ENCODE measurements at regions not wholly inside any gene's neighbourhood (a gene's known extent, or its start where the extent isn't known, plus 50 kb on each side); places are given as distances from the start of the nearest gene placed in this dataset.
"Not testable (repeated sequence)": the region's sequence is repeated elsewhere in the genome, so short reads cannot be mapped to it uniquely, and the experiment has no call there.

DNA sequence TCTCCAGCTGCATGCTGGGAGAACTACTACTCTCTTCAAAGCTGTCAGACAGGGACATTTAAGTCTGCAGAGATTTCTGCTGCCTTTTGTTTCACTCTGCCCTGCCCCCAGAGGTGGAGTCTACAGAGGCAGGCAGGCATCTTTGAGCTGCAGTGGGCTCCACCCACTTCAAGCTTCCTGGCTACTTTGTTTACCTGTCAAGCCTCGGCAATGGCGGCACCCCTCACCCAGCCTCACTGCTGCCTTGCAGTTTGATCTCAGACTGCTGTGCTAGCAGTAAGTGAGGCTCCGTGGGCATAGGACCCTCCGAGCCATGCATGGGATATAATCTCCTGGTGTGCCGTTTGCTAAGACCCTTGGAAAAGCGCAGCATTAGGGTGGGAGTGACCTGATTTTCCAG, 61.7 kb downstream of the DMRTA1 start:
- CTCF ChIA-PET; H3K36me3 Mint-ChIP-seq (ENCODE audit: low read depth); H3K4me1 Mint-ChIP-seq (ENCODE audit: low read depth); DNase-seq; H3K27me3 Mint-ChIP-seq (ENCODE audit: low read depth); intact Hi-C loops (cut with micrococcal nuclease); H3K9me3 Mint-ChIP-seq; H3K27ac Mint-ChIP-seq; H3K4me3 Mint-ChIP-seq: not testable (repeated sequence)

GRCh38 chr9:22508790-22509189, 62.2 kb downstream of the DMRTA1 start:
- H3K4me3 Mint-ChIP-seq, result no peak overlapping the region
- no peaks in the 10 kb centered on the region for H3K4me1 Mint-ChIP-seq (ENCODE audit: low read depth)
- no peaks in the 10 kb centered on the region for H3K9me3 Mint-ChIP-seq
- CTCF ChIA-PET, result no interaction called here
- no peak for DNase-seq
- H3K27ac Mint-ChIP-seq, result no peak overlapping the region
- intact Hi-C loops (cut with micrococcal nuclease), result no loop called here
- H3K27me3 Mint-ChIP-seq (ENCODE audit: low read depth), result no peaks in the 10 kb centered on the region
- no peaks in the 10 kb centered on the region for H3K36me3 Mint-ChIP-seq (ENCODE audit: low read depth)

GRCh38 chr9:22512495-22512894, 65.9 kb downstream of the DMRTA1 start:
- intact Hi-C loops (cut with micrococcal nuclease), result no loop called here
- Mint-ChIP-seq H3K27me3 (ENCODE audit: low read depth) (no peaks in the 10 kb centered on the region), H3K4me3 (no peak overlapping the region)

DNA sequence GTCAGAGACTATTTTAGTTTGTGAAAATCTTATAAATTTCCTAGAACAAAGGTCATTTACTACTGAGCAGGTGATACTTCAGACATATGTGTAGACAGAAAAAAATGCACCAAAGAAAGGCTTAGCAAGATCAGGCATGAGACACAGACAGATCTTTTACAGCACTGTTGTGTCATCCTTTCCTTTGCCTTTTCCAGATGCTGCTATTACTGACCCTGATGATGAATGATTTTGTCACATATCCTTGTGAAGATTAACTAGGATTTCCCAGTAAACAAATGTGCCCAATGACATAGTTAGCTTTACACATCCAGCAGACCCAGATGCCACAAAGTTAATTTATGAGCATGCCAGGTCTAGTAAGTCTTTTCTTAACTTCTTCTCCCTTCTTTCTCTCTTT, 68.2 kb downstream of the DMRTA1 start:
- CTCF ChIA-PET, result interaction anchor here (0.7 kb wide), 1 partner anchor 383 kb away, joined by 3 read pairs; no protein-coding TSS in a partner anchor
- Mint-ChIP-seq H3K36me3 (ENCODE audit: low read depth) (no peaks in the 10 kb centered on the region), H3K9me3 (no peaks in the 10 kb centered on the region), H3K4me3 (no peak overlapping the region), H3K4me1 (ENCODE audit: low read depth) (no peaks in the 10 kb centered on the region), H3K27me3 (ENCODE audit: low read depth) (no peaks in the 10 kb centered on the region), H3K27ac (no peak overlapping the region)
- no peak for DNase-seq
- intact Hi-C loops (cut with micrococcal nuclease), result no loop called here

More at GRCh38 chr9:22512495-22512894, 65.9 kb downstream of the DMRTA1 start:
- H3K27ac Mint-ChIP-seq, result no peak overlapping the region
- CTCF ChIA-PET, result no interaction called here
- DNase-seq, result no peak
- H3K4me1 Mint-ChIP-seq (ENCODE audit: low read depth), result no peaks in the 10 kb centered on the region
- H3K9me3 Mint-ChIP-seq, result no peaks in the 10 kb centered on the region
- H3K36me3 Mint-ChIP-seq (ENCODE audit: low read depth), result no peaks in the 10 kb centered on the region

DNA sequence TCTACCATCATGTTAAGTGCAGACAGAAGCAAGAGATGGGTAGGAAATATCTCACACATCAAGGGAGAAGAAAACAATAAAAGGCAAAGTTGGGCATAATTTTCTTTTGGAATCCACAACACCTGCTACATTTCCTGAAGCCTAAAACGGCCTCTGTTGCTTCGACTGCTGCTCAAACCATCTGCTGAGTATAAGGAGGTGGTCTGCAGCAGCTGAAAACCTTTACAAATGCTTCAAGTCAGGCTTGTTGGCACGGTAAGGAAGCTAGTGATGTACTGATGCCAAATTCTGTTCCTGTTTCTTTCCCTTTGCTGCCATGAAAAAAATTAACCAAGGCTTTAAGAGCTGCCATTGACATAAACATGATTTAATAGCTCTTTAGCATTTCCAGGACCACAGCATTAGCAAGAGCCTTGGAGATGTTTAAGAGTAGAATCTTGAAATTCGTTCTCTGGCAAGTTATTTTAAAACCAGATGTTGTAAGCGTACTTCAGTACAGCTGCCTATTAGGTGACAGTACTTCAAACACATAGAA, 75.6 kb downstream of the DMRTA1 start:
- CTCF ChIA-PET, result no interaction called here
- no peak for DNase-seq
- no peaks in the 10 kb centered on the region for H3K36me3 Mint-ChIP-seq (ENCODE audit: low read depth)
- intact Hi-C loops (cut with micrococcal nuclease), result loop anchor here (10.0 kb wide), 1 partner anchor 973 kb away; no protein-coding TSS in a partner anchor
- no peaks in the 10 kb centered on the region for H3K9me3 Mint-ChIP-seq
- no peaks in the 10 kb centered on the region for H3K27me3 Mint-ChIP-seq (ENCODE audit: low read depth)
- no peaks in the 10 kb centered on the region for H3K4me1 Mint-ChIP-seq (ENCODE audit: low read depth)
- H3K4me3 Mint-ChIP-seq, result no peak overlapping the region
- no peak overlapping the region for H3K27ac Mint-ChIP-seq

- CTCF ChIA-PET, result interaction anchor here (0.6 kb wide), 1 partner anchor 928 kb away, joined by 3 read pairs; no protein-coding TSS in a partner anchor
- no peaks in the 10 kb centered on the region for H3K36me3 Mint-ChIP-seq (ENCODE audit: low read depth)
- DNase-seq, result no peak
- no peak overlapping the region for H3K4me3 Mint-ChIP-seq
- intact Hi-C loops (cut with micrococcal nuclease), result loop anchor here (10.0 kb wide), 1 partner anchor 966 kb away; no protein-coding TSS in a partner anchor
- no peak overlapping the region for H3K27ac Mint-ChIP-seq
- H3K9me3 Mint-ChIP-seq, result no peaks in the 10 kb centered on the region
- no peaks in the 10 kb centered on the region for H3K4me1 Mint-ChIP-seq (ENCODE audit: low read depth)
- no peaks in the 10 kb centered on the region for H3K27me3 Mint-ChIP-seq (ENCODE audit: low read depth)
Observed at GRCh38 chr9:22528485-22528884, 81.9 kb downstream of the DMRTA1 start.

DNA sequence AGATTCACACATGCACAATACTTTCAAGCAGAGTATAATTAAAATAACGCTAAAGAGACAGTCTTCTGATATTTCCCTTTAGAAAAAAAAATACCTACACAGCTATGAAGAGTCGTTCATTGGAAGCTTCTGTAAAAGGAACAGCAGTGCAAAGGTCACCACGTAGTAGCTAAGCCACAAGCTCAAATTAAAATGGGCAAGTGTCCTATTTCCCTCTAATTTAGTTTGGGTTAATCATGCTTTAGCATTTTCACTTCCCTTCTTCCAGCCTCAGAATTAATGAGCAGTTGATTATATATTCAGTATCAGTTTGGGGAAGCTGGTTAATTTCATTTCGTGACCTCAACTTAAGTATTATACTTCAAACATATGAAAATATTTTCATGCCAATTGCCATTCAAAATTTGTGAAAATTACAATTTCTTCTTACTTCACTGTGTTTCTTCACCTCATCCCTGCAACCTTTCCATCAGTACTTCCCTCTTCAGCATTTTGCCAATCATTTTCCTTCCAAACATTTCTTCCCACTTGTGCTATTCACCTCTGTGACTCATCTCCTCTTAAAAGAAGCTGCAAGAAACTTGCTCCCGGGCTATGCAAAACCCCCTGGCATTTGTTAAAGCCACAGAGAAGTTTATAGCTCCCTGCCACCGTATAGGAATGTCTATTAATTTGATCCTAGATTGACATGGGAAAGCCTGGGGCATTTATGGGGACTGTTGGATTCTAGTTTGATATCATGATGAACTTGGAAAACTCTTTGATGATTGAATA, 83.0 kb downstream of the DMRTA1 start:
- no peaks in the 10 kb centered on the region for H3K4me1 Mint-ChIP-seq (ENCODE audit: low read depth)
- CTCF ChIA-PET, result no interaction called here
- H3K36me3 Mint-ChIP-seq (ENCODE audit: low read depth), result no peaks in the 10 kb centered on the region
- H3K9me3 Mint-ChIP-seq, result peaks cover 2% of the 10 kb centered on the region
- intact Hi-C loops (cut with micrococcal nuclease), result loop anchor here (10.0 kb wide), 1 partner anchor 965 kb away; no protein-coding TSS in a partner anchor
- H3K27me3 Mint-ChIP-seq (ENCODE audit: low read depth), result no peaks in the 10 kb centered on the region
- H3K27ac Mint-ChIP-seq, result no peak overlapping the region
- DNase-seq, result no peak
- no peak overlapping the region for H3K4me3 Mint-ChIP-seq

DNA sequence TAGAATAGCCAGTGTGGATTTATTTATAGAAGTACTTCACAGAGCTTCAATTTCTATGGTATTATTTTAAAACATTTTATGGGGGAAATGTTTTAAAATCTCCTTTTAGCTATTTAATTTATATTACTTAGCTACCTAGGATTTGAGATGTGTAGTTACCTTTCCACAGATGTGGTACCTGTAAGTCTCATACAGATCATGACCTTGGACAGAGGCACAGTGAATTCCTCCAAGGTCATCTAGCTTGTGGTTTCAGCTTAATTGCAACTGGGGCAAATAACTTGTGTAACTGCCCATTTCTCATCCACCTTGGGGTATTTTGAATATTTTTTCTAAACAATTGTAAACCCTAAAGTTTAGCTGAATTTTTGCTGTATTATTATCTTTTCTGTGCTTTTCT, 89.2 kb downstream of the DMRTA1 start:
- Mint-ChIP-seq H3K4me1 (ENCODE audit: low read depth) (no peaks in the 10 kb centered on the region), H3K27ac (no peak overlapping the region), H3K27me3 (ENCODE audit: low read depth) (no peaks in the 10 kb centered on the region), H3K36me3 (ENCODE audit: low read depth) (no peaks in the 10 kb centered on the region), H3K4me3 (no peak overlapping the region), H3K9me3 (peaks cover 2% of the 10 kb centered on the region)
- intact Hi-C loops (cut with micrococcal nuclease), result no loop called here
- CTCF ChIA-PET, result interaction anchor here (0.5 kb wide), 1 partner anchor 440 kb away, joined by 3 read pairs; no protein-coding TSS in a partner anchor
- no peak for DNase-seq

DNA sequence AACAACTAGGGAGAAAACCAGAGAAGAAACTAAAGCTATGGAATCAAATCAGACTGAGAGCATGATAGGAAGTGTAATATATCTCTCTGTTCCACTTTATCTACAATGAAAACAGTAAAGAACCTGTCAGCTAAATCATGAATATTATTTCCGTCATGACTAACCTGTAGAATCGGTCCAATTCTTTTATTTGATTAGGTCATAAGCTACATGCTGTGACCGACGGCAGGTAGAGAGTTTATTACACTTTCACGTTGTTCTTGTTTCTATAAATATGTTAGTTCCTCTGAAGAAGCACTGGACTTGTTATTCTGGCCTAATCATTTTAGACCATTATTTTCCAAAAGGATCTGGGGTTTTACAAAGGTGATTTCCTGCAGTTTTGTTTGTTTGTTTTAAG, 91.1 kb downstream of the DMRTA1 start:
- Mint-ChIP-seq H3K9me3 (peaks cover 2% of the 10 kb centered on the region), H3K4me3 (no peak overlapping the region), H3K4me1 (ENCODE audit: low read depth) (no peaks in the 10 kb centered on the region), H3K27me3 (ENCODE audit: low read depth) (no peaks in the 10 kb centered on the region), H3K36me3 (ENCODE audit: low read depth) (no peaks in the 10 kb centered on the region), H3K27ac (no peak overlapping the region)
- intact Hi-C loops (cut with micrococcal nuclease), result no loop called here
- CTCF ChIA-PET, result no interaction called here
- DNase-seq, result no peak

- CTCF ChIA-PET, result no interaction called here
Observed at GRCh38 chr9:22548625-22549024, 102.0 kb downstream of the DMRTA1 start.

DNA sequence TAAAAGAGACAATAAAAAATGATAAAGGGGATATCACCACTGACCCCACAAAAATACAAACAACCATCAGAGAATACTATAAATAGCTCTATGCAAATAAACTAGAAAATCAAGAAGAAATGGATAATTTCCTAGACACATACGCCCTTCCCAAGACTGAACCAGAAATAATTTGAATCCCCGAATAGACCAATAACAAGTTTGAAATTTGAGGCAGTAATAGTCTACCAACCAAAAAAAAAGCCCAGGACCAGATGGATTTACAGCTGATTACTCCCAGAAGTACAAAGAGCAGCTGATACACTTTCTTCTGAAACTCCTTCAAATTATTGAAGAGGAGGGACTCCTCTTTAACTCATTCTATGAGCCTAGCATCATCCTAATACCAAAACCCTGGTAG, 128.1 kb downstream of the DMRTA1 start:
- DNase-seq, result no peak
- intact Hi-C loops (cut with micrococcal nuclease), result no loop called here
- no peak overlapping the region for H3K27ac Mint-ChIP-seq
- no peak overlapping the region for H3K4me3 Mint-ChIP-seq
- H3K27me3 Mint-ChIP-seq (ENCODE audit: low read depth), result no peaks in the 10 kb centered on the region
- CTCF ChIA-PET, result no interaction called here
- peaks cover 35% of the 10 kb centered on the region for H3K9me3 Mint-ChIP-seq
- H3K36me3 Mint-ChIP-seq (ENCODE audit: low read depth), result no peaks in the 10 kb centered on the region
- no peaks in the 10 kb centered on the region for H3K4me1 Mint-ChIP-seq (ENCODE audit: low read depth)

More at GRCh38 chr9:22548625-22549024, 102.0 kb downstream of the DMRTA1 start:
- intact Hi-C loops (cut with micrococcal nuclease), result no loop called here
- Mint-ChIP-seq H3K27ac (no peak overlapping the region), H3K9me3 (no peaks in the 10 kb centered on the region), H3K4me1 (ENCODE audit: low read depth) (no peaks in the 10 kb centered on the region), H3K27me3 (ENCODE audit: low read depth) (no peaks in the 10 kb centered on the region), H3K4me3 (no peak overlapping the region), H3K36me3 (ENCODE audit: low read depth) (no peaks in the 10 kb centered on the region)
- no peak for DNase-seq

DNA sequence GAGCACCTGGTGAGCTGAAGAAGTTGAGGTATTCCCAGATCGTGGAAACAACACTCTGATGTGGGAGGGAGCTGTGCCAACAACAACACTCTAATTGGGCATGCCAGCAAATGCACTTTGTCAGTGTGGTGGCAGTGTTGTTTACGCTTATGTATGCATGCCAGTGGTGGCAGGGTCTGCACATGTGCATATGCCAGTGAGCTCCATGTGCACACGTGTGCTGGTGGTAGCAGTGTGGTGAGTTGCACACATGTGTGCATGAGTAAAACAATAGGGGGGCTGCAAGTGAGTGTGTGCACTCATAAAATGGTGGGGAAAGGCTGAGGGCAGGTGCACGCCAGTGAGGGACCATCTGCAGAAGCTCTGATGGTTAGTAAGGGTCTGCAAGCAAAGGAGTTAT, 134.2 kb downstream of the DMRTA1 start:
- no peak overlapping the region for H3K4me3 Mint-ChIP-seq
- H3K27me3 Mint-ChIP-seq (ENCODE audit: low read depth), result no peaks in the 10 kb centered on the region
- H3K4me1 Mint-ChIP-seq (ENCODE audit: low read depth), result no peaks in the 10 kb centered on the region
- CTCF ChIA-PET, result interaction anchor here (1.3 kb wide), 1 partner anchor 12 kb away, joined by 3 read pairs; no protein-coding TSS in a partner anchor
- DNase-seq, result no peak
- no peak overlapping the region for H3K27ac Mint-ChIP-seq
- H3K36me3 Mint-ChIP-seq (ENCODE audit: low read depth), result no peaks in the 10 kb centered on the region
- intact Hi-C loops (cut with micrococcal nuclease), result no loop called here
- H3K9me3 Mint-ChIP-seq, result peaks cover 18% of the 10 kb centered on the region

DNA sequence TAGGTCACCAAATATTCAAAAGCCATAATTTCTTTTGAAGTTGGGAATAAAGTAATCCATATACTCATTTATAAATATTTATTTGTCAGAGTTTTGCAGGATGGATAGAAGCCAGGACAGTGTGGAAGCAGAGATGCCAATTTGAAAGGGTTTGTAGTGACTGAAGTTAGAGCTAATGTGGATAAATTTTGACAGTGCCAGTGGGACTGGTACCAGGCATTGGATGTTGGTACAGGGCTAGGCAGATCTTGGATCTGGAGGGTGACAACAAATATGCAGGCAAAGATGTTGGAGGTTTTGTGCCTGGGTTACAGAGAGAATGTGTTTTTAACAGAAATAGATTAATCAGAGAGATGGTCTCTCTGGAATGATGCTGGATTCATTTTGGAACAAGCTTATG, 135.6 kb downstream of the DMRTA1 start:
- no peaks in the 10 kb centered on the region for H3K4me1 Mint-ChIP-seq (ENCODE audit: low read depth)
- no peak overlapping the region for H3K4me3 Mint-ChIP-seq
- CTCF ChIA-PET, result no interaction called here
- H3K9me3 Mint-ChIP-seq, result peaks cover 11% of the 10 kb centered on the region
- no peak for DNase-seq
- H3K27me3 Mint-ChIP-seq (ENCODE audit: low read depth), result no peaks in the 10 kb centered on the region
- H3K36me3 Mint-ChIP-seq (ENCODE audit: low read depth), result no peaks in the 10 kb centered on the region
- no peak overlapping the region for H3K27ac Mint-ChIP-seq
- intact Hi-C loops (cut with micrococcal nuclease), result no loop called here

All from activated naive CD4-positive, alpha-beta T cell treated with anti-CD3 and anti-CD28 coated beads for 36 hours (primary cell).